ENCODE measurements at regions not wholly inside any gene's neighbourhood (a gene's known extent, or its start where the extent isn't known, plus 50 kb on each side); places are given as distances from the start of the nearest gene placed in this dataset.

DNA sequence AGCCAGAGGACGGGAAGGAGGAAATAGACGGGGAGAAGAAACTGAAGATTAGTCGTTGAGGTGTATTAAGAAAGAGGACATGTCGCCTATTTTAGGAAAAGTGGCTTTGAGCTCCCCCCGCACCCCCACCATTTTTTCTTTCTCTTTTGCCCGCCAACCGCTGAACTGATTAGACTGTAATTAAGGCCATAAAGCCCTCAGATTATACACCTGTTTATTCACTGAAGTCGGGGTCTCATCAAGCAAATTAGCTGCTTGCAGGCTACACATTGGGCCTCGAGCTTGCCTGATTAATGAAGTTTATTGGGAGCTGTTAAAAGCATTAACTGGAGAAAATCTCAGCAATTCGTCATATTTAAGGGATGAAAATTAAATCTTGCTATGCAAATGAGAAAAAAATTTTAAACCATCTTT lies 119.4 kb upstream of the RRP15 start:
- H2BK12ac ChIP-seq (ENCODE audit: insufficient read length, low read depth, low read length) = no peak overlapping the region
- no peak overlapping the region for H3K18ac ChIP-seq (ENCODE audit: insufficient read length, low read depth, low read length)
- Mint-ChIP-seq H3K4me3 (peak overlapping the region; percentile 86 to 97), H3K9me3 (peaks cover 0 to 4% of the 10 kb centered on the region in 2 experiments; a peak in 2 of 5 replicates), H3K27ac (peak overlapping the region in 2 of 3 experiments; percentile 77 to 97; a peak in 4 of 7 replicates), H3K27me3 (ENCODE audit: low read depth) (peaks cover 78% of the 10 kb centered on the region), H3K4me1 (peaks cover 24 to 29% of the 10 kb centered on the region in 2 experiments), H3K36me3 (ENCODE audit: insufficient read depth in 1 of 3, low read depth in 3 of 3) (no peaks in the 10 kb centered on the region)
- no peak overlapping the region for H4K91ac ChIP-seq (ENCODE audit: insufficient read length, low read depth, low read length)
- no peak overlapping the region for H3K56ac ChIP-seq (ENCODE audit: insufficient read length, low read depth, low read length)
- H4K5ac ChIP-seq (ENCODE audit: insufficient read length, low read depth, low read length) = no peak overlapping the region
- H3K4me2 ChIP-seq (ENCODE audit: insufficient read depth, insufficient read length, low read length) = peak overlapping the region; percentile 72
- no peak overlapping the region for H3K14ac ChIP-seq (ENCODE audit: insufficient read depth, low read length)
- H3K79me2 ChIP-seq (ENCODE audit: insufficient read depth, low read length) = no peaks in the 10 kb centered on the region
- H3K79me1 ChIP-seq (ENCODE audit: insufficient read depth, low read depth, low read length, poor library complexity, severe bottlenecking) = no peaks in the 10 kb centered on the region
- no peaks in the 10 kb centered on the region for H4K20me1 ChIP-seq (ENCODE audit: control insufficient read depth, insufficient read depth, insufficient read length)
- H2BK20ac ChIP-seq (ENCODE audit: low read depth, low read length, poor library complexity, severe bottlenecking) = no peak overlapping the region
- no peak overlapping the region for H3K4ac ChIP-seq (ENCODE audit: low read depth, low read length)
- no peak overlapping the region for H2BK120ac ChIP-seq (ENCODE audit: low read depth, low read length, poor library complexity, severe bottlenecking)
- H2AFZ ChIP-seq (ENCODE audit: low read length) = peak overlapping the region; percentile 51
- H3K9me3 ChIP-seq (ENCODE audit: control insufficient read depth, low read depth, low read length) = no peaks in the 10 kb centered on the region
- WGBS (ENCODE audit: extremely low coverage, insufficient read length, low lambda C conversion rate) = no CpG with 5 or more reads among the region's 10 CpGs
- H2BK15ac ChIP-seq (ENCODE audit: low read depth, low read length) = no peak overlapping the region
- DNase-seq = no peak
- no peak overlapping the region for H4K8ac ChIP-seq (replicated peaks; ENCODE audit: insufficient read length, low read depth, low read length)
- H3K23ac ChIP-seq (ENCODE audit: insufficient read length, low read depth, low read length) = no peak overlapping the region
- no peak overlapping the region for H2AK5ac ChIP-seq (ENCODE audit: insufficient read length, low read length)
- no peak overlapping the region for H3K27ac ChIP-seq (ENCODE audit: insufficient read length, low read depth, low read length)
- TF ChIP-seq, protein P1, sequence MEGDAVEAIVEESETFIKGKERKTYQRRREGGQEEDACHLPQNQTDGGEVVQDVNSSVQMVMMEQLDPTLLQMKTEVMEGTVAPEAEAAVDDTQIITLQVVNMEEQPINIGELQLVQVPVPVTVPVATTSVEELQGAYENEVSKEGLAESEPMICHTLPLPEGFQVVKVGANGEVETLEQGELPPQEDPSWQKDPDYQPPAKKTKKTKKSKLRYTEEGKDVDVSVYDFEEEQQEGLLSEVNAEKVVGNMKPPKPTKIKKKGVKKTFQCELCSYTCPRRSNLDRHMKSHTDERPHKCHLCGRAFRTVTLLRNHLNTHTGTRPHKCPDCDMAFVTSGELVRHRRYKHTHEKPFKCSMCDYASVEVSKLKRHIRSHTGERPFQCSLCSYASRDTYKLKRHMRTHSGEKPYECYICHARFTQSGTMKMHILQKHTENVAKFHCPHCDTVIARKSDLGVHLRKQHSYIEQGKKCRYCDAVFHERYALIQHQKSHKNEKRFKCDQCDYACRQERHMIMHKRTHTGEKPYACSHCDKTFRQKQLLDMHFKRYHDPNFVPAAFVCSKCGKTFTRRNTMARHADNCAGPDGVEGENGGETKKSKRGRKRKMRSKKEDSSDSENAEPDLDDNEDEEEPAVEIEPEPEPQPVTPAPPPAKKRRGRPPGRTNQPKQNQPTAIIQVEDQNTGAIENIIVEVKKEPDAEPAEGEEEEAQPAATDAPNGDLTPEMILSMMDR (conservative IDR thresholded peaks at IDR 0.05) = no peak
- H3K9ac ChIP-seq (ENCODE audit: extremely low read depth, insufficient read length, low read length) = peak overlapping the region; percentile 29
- no peaks in the 10 kb centered on the region; the same call in 1 of the 2 replicates for H3K27me3 ChIP-seq (ENCODE audit: insufficient read depth, low read length)
- H3K4me1 ChIP-seq (ENCODE audit: insufficient read depth, low read length) = no peaks in the 10 kb centered on the region
- no peak overlapping the region for H3T11ph ChIP-seq (ENCODE audit: low read length)
- H2BK5ac ChIP-seq (ENCODE audit: insufficient read length, low read length) = no peak overlapping the region
- H3K23me2 ChIP-seq (ENCODE audit: insufficient read length, low read depth, low read length, poor library complexity, severe bottlenecking) = peaks cover 9% of the 10 kb centered on the region

Data from H9 (cell line).